Epithelial cell of esophagus (primary cell): ENCODE measurements at regions not wholly inside any gene's neighbourhood (a gene's known extent, or its start where the extent isn't known, plus 50 kb on each side); places are given as distances from the start of the nearest gene placed in this dataset.

Experiments used
- DNase-seq: peaks from one replicate; pipeline ENCODE4 v3.0.0; 2010; ENCODE audit warnings: low read depth
- H3K4me3 ChIP-seq: 2 replicates; pipeline ENCODE4 v1.5.1; 2011; ENCODE audit warnings: mild to moderate bottlenecking, low read length, control low read depth
- TF ChIP-seq, protein P1 (sequence below): IDR thresholded peaks from 2 replicates; pipeline ENCODE4 v1.5.1; 2011; ENCODE audit warnings: low read depth, mild to moderate bottlenecking, low read length, control low read depth, inconsistent platforms; ENCODE audit not compliant: insufficient read depth; ENCODE audit errors: missing control alignments

DNA sequence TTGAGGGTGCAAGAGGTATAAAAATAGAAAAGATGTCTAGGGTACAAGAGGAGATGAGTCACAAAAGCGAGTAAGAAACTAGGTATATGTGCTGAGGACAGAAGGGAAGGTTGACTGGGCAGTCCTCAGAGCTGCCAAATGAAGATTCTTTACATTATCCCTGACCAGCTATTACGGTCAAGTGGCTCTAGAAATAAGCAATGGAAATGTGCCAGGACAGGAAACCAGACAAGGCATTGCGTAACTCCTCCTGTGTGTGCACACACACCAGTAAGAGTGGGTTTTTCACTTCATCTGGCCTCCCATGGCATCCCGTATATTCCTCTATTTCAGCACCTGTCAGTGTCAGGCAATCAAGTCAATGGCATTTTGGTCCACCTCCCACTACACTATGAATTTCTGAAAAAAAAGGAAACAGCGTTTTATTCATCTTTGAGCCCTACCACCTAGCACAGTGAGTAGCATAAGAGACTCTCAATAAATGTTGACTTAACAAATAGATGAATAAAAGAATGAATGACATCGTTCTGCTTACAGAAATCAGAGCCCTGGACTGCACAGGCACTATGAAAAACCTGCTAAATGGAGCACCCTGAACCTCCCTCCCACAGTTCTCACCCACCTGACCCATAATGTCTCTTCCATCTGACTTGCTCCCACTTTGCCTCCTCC is 62.6 kb upstream of the KLF3 start:
- DNase-seq, result peak; percentile 77
- TF ChIP-seq, protein P1, sequence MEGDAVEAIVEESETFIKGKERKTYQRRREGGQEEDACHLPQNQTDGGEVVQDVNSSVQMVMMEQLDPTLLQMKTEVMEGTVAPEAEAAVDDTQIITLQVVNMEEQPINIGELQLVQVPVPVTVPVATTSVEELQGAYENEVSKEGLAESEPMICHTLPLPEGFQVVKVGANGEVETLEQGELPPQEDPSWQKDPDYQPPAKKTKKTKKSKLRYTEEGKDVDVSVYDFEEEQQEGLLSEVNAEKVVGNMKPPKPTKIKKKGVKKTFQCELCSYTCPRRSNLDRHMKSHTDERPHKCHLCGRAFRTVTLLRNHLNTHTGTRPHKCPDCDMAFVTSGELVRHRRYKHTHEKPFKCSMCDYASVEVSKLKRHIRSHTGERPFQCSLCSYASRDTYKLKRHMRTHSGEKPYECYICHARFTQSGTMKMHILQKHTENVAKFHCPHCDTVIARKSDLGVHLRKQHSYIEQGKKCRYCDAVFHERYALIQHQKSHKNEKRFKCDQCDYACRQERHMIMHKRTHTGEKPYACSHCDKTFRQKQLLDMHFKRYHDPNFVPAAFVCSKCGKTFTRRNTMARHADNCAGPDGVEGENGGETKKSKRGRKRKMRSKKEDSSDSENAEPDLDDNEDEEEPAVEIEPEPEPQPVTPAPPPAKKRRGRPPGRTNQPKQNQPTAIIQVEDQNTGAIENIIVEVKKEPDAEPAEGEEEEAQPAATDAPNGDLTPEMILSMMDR, result no peak
- no peak overlapping the region for H3K4me3 ChIP-seq

DNA sequence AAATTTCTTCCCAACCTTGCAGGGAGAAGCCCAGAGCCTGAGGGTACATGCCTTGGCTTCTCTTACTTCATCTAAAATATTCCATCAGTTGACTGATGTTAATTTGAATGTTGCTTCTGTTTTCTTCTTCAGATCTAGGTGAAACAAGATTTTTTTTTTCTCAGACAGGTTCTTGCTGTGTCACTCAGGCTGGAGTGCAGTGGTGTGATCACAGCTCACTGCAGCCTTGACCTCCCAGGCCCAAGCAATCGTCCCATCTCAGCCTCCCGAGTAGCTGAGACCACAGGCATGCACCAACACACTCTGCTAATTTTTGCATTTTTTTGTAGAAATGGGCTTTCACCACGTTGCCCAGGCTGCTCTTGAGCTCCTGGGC is 62.1 kb upstream of the KLF3 start:
- no peak overlapping the region for H3K4me3 ChIP-seq
- no peak for DNase-seq
- TF ChIP-seq, protein P1, result no peak

DNA sequence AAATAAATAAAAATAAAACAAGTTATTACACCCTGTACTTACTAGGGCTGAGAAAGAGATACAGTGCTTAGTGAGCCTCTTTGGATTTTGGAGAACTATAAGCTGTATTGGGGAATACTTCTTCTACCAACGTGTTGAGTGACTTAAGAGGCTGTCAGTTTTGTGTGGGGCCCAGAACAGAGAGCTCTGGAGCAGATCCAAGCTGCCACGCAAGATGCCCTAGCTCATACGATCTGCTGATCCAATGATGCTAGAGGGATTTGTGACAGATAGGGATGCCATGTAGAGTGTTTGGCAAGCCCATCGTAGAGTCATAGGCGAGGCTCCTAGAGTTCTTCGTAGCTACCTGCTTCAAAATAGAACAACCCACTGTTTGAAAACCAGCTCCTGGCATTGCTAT is 60.3 kb upstream of the KLF3 start:
- no peak overlapping the region for H3K4me3 ChIP-seq
- TF ChIP-seq, protein P1, result no peak

DNA sequence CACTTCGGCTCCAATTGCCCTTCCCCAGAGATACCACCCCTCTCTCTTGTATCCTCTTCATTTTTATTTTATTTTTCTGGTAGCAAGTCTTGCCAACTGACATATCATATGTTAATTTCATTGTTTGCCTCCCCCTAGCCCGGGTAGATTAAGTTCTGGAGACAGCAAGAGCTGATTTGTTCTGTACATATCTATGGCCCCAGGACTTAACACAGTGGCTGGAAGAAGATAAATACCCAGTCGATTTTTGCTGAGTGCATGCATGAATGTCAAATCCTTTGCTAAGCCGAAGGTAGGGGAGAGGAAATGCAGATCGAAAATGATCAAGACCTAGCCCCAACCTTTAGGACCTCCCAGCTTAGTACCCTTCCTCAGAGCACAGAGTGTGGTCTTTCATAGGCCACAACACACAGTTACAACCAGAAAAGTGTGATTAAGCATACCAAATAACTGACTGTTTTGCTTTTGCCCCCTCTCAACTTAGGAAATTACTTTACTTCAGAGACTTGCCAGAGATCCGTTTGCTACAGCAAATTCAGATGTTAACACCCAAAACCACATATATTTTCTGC is 58.7 kb upstream of the KLF3 start:
- TF ChIP-seq, protein P1, result no peak
- no peak for DNase-seq
- H3K4me3 ChIP-seq, result no peak overlapping the region

More for the DNA sequence above, 60.3 kb upstream of the KLF3 start:
- no peak for DNase-seq

DNA sequence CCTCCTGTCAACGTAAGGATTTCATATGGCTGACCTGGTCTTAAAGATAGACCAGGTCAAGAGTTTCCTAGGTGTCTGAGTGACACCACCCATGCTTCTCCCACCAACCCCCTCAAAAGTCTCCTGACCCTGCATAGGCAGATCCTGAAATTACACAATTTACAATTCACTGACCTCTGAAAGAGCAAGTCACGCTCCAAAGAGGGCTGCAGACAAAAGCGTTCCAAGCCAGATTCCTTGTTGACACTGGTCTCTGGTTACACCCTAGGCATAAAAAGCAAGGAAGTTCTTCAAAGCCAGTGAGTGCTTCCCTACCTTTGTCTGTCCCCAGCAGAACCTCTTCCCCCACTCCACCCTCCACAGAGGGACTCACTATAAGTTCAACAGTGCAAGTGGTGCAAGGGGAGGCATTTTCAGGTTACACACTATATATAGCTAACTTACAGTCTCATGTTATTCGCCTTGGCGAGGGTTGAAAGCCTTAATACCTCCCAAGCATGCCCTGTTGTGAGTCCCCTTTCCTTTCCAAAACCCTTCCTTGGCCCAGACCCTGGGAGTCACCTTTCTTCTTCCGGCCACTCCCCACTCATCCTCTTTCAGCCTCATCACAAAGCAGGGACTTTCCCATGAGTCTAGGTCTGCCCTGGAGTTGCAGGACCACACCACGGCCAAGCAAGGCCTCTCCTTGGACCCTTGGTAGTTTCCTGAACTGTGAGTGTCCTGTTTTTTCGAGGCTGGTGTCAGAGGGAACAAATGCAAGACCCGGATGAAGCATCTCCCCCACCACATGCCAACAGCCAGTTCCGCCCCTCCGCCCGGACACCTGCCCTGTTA is 58.0 kb upstream of the KLF3 start:
- TF ChIP-seq, protein P1, result no peak
- H3K4me3 ChIP-seq, result no peak overlapping the region
- no peak for DNase-seq

DNA sequence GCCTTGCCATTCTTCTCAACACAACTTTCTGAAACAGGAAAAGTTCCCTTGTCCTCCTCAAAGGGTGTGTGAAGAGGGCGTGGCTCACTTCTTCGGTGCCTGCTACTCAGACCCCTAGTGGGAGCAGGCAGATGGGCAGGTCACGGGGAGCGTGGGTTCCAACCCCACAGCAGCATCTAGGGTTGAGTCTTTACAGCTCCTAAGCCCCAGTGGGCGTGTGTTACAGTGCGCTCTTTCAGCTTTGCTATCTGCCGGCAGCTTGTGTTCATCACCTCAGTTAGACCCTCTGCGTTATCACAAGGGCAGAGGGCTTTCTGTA is 57.5 kb upstream of the KLF3 start:
- H3K4me3 ChIP-seq, result no peak overlapping the region
- no peak for DNase-seq
- TF ChIP-seq, protein P1, result no peak

DNA sequence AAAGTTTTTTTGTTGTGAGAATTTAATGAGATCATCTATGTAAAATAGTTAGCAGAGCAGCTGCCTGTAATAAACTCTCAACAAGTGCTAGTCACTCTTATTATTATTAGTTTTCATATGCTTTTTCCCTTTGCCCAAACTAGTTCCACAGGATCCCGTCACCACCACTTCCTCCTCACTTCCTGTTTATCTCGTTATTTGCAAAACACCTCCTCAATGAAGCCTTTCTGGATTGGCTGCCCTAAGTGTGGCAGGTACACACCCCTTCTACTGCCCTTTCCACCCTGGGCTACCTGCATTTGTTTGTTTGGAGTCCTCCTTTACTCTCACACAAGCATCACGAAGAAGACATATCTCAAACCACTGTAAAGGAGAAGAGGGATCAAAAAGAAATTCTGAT is 54.4 kb upstream of the KLF3 start:
- TF ChIP-seq, protein P1, result no peak
- DNase-seq, result peak; percentile 67
- no peak overlapping the region for H3K4me3 ChIP-seq
